ENCODE measurements at regions not wholly inside any gene's neighbourhood (a gene's known extent, or its start where the extent isn't known, plus 50 kb on each side); places are given as distances from the start of the nearest gene placed in this dataset.

DNA sequence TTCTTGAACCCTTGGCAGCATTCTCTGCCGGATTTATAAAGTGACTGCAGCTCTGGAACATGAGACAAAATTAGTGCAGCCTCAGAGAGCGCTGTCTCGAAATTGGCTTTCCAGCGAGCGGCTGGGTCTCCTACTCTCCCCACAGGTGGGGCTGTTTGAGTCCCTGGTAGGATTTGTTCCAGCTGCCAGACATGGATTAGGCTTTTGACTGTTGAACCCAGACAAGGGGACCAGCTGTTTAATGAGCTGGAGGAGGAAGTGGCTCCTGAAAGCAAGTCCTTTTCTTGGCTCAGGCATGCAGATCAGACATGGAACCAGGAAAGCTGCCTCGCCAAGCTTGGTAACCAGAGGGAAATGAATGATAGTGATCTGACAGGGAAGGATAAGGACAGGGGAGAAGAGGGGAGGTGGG lies 69.6 kb downstream of the UBIAD1 start:
- TF ChIP-seq POLR2A (IDR thresholded peaks at IDR 0.05): no peak
- TF ChIP-seq CTCF (IDR thresholded peaks at IDR 0.05 in 4 of 5, conservative IDR thresholded peaks at IDR 0.05 in 1 of 5): no peak
